ENCODE measurements at regions not wholly inside any gene's neighbourhood (a gene's known extent, or its start where the extent isn't known, plus 50 kb on each side); places are given as distances from the start of the nearest gene placed in this dataset.

DNA sequence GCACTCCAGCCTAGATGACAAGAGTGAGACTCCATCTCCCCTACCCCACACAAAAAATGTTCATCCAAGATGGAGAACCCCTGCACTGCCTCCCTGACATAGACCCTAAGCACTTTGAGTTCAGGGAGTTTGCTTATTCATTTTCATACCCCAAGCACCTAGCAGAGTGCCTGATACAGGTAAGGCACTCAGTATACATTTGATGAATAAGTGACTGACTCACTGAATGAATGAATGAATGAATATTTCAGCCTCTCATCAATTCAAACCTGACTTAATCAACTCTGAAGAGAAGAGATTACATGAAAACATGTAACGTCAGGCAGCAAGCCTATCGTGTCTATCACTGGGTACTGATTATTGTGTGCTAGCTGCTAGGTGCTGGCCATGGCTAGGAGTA is 121.3 kb upstream of the GADD45A start:
- DNase-seq = no peak

DNA sequence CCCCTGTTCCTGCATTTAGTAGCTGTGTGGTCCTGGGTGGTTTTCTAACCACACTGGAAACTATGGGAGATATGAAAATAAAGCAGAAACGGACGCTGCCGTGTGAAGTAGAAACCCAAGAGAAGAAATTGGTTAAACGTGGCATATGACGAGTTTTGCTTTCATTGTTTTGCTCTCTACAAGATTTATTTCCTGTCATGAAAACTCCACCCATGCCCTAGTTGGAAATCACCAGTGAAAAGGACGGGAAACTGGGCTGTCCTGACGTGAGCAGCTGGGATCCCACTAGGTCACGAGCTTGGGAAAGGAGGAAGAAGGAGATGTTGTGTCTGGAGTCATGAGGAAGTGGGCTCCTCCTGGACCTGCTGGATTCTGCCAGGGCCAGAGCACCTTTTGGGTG is 120.8 kb upstream of the GADD45A start:
- no peak for DNase-seq

DNA sequence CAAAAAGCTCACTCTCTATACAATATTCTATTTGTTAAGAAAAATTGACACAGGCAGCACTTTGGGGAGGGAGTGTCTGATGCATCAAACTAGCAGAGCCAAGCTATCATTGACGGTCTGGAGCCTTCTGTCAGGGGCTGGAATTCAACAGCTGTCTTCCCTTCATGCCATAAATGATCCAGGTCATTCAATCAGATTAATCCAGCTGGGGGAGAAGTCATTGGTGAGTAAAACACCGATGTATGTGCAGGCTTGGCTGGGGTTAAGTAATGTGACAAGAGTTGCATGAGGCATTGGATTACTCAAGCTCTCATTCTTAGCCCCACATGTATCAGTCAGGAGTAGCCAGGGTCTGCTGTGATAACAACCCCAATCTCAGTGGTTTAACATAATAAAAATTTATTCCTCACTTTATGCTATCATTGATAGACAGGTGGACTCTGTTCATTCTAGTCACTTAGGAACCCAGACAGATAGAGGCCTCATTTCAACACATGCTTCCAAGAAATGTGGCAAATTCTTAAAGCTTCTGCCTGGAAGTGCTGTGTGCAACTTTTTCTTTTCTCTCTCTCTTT is 118.1 kb upstream of the GADD45A start:
- no peak for DNase-seq

DNA sequence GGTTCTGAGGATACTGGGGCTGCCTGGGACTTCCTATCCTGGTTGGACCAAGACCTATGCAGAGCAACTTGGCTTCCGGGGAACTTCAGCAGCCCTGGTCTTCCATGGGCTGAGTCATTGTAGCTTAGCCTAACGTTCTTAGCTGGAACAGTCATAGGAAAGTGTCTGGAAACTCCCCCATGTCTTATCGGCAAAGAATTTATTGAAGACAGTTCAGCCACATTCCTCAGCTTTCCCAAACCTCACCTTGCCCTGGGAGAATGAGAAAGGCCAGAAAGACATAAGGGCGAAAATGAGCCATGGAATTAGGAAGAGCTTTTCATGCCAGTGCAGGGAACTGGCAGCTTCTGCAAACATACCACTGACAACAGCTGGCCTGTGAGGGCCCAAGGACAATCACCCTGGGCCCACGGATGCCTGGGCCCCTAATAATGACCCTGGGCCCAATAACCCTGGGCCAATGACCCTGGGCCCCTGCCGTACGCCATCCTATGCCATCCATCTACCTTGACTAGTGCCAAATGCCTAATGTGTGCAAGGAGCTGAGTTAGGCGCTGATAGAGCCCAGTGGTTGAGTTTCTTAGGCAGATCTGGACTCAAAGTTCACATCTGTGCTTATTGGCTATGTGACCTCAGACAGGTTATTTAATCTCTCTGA is 114.4 kb upstream of the GADD45A start:
- no peak for DNase-seq

DNA sequence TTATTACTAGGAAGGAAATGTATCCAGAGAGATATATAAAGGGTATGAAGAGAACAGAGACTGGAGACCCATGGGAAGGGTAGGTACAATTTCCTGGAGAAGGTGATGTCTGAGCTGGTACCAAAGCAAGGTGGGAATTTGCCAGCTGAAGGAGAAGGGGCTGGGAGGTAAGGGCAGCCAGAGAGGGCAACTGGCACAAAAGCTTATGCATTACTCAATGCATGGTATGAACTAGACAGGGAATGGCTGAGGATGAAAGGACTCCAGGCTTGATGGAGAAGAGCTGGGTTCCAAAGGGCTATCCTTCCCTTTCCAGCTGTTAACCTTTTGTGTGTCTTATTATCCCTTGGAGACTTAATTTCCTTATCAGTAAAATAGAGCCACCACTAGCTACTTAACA is 113.6 kb upstream of the GADD45A start:
- no peak for DNase-seq

DNA sequence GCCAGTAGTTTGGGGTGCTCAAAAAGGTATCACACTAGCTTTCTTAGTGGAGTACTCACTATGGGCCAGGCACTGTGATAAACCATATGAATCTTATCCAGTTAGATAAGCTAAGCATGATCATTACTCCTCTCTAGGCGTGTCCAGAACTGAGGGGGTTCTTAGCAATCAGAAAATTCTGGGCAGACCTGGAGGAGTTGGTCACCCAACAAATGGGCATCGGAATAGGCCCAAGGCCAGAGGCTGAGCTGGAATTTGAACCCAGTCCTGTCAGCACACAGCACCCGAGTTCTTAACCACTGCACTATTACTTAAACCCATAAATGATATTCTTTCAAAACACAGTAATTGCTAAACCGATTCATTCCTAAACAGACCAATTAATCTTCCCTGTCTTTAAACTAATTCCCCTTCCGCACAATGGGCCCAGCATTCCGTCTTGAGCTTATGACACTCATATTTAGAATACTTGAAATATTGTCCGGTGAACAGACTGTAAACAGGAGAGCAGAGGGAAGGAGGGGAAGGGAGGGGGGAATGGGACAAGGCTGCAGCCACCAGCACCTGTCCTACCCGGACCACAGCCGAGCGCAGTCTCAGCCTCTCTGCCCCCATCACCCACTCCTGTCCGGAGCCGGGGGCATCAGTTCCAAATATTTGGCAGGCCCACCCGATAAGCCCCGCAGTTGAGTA is 113.0 kb upstream of the GADD45A start:
- DNase-seq = no peak

DNA sequence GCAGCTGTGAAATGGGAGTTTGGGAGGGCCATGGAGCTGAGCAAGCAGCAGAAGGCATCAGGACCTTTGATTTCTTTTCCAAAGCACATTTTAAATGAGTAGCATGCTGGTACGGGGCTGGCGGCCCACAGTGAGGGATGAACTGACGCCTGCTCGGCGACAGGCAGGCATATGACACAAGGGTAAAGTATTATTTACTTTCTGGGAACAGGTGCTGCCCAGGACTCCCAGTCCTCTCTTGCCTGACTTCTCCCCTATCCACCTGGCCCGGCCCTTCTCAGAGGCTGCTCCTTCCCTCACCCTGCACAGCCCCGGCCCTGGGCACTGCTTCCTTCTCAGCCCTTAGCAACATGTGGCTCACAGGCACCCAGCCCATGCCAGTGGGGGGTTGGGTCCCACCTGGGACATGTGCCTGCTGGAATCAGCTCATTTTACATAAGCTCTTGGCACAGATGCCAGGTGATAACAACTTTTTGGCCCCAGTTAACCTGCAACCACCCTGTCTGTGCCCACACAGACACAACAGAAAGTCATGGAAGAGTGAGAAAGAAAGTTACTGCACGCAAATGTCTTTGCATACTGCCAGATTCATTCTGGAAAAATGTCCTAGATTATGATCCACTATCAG is 112.3 kb upstream of the GADD45A start:
- DNase-seq = no peak

DNA sequence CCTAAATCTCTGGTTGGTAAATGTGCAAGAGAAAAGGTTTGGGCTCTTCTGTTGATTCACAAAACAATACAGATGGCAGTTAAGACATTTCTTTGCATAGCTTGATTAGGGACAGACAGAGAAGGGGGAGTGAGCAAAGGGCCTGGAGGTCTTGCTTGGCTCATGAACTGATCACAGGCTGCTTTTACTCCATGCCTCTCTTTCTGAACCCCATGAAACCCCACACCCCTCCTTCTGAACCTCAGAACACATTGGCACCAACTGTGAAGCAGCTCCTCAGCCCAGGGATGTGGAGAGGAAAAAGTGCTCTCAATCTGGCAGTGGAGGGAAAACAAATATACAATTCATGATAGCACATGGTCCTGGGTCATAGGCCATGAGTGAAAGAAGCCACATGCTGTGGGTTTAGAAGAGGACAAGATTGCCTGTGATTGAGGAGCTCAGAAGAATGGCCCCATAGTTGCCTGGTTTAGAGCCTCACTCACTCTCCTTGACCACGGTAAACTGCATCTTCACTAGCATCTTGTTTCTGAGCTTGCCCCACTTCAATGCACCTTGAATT is 111.6 kb upstream of the GADD45A start:
- no peak for DNase-seq

DNA sequence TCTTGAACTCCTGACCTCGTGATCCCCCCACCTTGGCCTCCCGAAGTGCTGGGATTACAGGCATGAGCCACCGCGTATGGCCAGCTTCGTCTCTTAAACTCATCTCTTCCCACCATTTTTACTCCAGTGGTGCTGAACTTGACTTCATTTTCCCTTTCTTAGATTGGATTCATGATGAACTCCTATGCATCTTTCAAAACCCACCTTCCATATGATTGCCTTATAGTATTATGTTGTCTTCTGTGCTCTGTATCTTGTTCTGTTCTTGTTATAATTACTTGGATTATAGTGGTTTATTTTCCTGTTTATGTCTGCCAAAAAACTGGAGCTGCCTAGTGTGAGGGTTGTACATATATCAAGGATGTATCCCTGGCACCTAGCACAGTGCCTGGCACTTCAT is 110.8 kb upstream of the GADD45A start:
- no peak for DNase-seq

DNA sequence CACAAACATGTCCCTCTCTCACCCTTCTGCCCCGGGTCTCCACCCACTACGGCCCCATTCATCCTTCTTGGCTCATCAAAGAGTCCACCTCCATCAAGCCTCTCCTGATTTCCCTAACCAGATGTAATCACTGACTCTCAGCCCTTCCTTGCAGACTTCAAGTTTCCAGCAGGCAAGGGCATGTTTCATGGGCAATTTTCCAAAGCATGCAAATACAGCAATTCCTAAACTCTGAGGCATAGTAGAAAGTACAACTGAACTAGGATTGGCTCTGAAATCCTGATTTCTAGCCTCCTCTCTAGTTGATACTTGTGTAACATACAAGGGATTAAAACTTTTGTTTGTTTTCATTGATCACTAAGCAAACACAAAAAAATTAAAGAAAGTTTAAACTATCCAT is 109.1 kb upstream of the GADD45A start:
- no peak for DNase-seq

DNA sequence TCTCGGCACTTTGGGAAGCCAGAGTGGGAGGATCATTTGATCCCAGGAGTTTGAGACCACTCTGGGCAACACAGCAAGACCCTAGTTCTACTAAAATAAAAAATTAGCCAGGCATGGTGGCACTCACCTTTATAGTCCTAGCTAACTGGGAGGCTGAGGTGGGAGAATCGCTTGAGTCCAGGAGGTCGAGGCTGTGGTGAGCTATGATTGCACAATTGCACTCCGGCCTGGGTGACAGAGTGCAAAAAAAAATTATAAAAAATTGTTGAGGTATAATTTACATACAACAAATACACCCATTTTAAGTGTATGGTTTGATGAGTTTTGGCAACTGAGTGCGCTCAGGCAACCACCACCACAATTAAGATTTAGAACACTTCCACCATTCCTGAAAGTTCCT is 108.5 kb upstream of the GADD45A start:
- no peak for DNase-seq

DNA sequence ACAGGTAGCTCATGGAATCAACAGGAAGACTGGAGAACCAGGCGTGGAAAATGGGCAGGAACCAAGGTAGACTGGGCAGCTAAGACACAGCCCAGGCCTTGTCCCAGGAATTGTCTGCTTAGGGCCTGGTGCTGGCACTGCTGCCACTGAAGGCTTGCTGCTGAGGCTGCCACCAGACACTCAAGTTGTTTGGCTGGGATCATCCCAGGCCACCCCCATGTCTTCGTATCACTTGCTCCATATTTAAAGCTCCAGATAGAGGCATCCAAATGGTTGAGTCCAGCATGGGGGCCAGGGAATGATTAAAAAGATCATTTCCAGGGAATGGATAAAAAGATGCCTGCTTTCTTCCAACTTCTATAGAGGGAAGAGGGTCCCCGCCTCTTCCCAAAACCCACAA is 107.4 kb upstream of the GADD45A start:
- DNase-seq = no peak

DNA sequence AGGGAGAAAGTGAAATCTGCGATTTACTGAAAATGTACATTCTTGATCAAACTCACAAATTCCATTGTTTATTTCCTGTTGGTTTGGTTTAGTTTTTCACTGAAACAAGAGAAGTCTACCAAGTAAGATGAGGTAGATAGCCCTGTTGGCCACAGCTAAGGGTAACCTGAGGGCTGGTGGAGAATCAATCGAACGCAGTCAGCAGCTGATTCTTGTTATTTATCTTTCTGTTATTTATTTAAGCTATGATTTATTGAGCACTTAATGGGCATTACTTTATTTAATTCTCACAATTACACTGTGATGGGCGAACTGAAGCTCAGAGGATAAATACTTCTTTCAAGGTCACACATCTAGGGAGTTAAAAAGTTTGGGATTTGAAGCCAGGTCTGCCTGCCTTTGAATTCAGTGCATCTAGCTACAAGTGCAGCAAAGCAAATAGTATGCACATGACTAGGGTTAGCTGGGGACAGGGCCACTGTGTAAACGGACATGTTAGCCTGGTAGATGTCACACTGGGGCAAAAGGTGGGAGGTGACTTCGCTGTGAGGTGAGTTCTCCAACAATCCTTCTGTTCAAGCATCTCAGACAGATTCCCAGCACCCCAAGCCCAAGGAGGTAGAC is 106.5 kb upstream of the GADD45A start:
- no peak for DNase-seq

DNA sequence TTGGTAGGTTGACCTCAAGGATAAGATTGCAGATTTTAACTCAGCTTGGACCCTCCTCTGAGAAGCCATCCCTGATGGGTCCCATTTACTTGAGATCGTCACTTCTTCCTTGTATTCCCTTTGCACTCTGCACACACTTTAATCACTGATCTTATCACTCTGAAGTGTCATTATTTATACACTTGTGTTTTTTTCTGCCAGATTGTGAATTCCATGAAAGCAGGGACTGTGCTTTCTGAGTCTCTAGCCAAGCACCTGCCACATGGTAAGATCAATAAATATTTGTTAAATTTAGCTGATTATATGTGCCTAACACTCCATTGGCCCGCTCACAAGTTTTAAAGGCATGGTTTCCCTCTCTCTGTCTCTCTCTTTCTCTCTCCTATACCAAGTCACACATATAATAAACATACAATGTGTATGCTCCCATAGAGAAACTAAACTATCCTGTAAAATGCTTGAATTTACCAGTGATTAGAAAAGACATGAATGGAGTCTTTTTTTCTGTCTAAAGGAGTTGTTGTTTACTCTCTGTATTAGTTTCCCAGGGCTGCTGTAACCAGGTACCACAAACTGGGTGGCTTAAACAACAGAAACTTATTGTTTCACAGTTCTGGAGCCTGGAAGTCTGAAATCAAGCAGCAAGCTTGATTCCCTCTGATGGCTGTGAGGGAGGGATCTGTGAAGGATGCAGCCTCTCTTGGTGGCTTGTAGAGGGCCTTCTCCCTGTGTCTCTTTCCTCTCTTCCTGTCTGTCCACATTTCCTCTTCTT is 105.2 kb upstream of the GADD45A start:
- no peak for DNase-seq

DNA sequence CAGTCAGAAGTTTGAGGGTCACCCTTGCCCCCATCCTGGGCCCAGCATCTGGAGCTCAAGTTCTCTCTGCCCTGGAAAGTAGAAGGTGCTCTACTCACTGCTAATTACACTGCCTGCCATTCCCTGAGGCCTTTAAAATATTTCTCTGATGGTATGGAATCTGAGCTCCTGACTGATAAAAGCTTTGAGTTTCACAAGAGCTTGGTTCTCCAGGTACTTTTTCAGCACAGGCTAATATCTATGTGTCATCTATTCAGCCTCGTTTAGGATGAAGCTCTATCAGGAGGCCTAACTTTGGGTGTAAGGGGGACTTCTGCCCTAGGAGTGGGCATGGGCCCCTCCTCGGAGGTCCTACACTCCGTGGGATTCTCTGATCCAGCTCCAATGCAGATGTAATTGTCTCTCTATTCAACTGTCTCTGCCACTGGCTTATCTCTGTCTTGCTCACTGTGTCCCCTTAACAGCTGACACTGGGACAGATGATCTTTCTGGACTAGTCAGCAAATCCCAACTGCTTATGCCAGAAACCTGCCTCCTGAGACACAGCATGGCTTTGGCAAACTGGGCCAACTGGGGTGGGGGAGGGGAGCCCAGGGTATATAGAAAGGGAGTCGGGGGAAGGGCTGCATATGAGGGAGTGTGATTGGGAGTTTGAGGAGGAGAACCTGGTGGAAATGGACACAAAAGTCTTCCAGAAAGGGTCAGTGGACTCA is 104.2 kb upstream of the GADD45A start:
- no peak for DNase-seq

DNA sequence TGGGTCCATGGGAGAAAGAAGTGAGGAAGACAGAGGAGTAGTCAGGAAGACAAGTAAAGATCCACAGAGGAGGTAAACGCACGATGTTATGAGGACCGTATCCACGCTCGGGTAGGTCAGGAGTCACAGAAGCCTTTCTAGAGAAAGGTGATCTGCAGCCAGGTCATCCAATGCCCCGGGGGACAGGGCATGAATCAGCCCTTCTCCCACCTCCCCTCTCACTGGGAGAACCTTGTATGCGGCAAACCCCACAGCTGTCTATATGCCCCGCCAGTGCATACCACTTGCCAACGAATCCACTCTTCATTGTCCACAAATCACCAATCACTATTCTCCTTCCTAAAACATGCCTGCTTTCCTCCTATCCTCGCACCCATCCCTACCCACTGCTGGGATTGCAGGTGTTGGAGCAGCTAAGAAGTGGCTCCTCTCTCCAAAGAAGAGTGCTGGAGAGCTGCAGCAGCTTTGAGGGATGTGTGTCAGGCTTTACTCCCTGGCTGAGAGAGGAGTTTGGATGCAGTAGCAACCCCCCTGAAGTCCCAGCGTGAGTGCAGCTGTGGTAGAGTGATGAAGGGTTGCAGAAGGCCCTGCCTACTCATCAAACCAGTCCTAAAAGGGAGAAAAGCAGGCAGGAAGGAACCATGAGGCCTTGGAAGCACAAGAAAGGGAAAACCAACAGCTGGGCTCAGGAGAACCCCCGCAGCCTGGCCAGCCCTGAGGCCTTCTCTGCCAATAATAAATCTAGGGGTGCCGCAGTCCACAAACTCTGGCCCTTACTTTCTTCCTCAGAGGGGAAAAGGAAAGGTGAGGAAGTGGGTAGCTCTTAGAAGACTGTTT is 102.2 kb upstream of the GADD45A start:
- no peak for DNase-seq

DNA sequence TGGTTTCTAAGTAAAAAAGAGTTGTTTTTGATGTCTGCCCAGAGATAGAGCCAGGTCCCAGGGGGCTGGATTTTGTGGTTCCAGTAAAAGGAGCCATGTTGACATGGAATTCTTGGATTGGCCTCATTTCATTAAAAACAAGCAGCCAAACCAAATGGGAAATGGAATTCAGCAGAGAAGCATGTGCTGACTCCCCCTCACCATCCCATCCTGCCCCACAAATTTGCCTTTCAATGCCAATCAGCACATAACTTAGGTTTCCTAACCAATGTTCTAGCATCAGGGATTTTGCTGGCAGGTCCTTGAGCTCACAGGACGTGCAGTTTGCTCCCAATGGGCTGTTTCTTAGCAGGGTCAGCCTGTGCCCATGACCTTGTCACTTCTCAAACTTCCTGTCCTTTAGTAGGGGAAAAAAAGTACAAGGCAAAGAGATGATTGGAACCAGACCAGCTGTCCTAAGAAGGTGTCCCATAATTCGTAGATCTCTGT is 101.5 kb upstream of the GADD45A start:
- no peak for DNase-seq

DNA sequence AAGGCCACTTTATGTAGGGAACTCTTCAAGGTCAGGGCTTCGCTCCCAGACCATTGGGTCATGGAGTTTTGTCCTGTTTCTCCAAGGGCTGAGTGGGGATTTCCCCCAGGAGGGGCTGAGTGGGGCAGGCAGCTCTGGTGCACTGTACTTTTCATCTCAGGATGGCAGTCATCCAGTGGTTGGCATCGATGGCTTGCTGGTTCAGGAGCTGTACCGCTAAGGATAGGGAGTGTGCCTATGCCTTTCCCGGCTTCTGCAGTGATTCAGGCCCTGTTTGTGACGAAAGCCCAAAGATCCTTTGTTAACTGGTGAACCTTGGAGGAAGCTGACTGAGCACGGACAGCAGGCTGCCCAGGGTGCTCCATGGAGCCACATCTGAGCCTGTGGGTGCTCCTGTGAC is 100.1 kb upstream of the GADD45A start:
- DNase-seq = no peak

DNA sequence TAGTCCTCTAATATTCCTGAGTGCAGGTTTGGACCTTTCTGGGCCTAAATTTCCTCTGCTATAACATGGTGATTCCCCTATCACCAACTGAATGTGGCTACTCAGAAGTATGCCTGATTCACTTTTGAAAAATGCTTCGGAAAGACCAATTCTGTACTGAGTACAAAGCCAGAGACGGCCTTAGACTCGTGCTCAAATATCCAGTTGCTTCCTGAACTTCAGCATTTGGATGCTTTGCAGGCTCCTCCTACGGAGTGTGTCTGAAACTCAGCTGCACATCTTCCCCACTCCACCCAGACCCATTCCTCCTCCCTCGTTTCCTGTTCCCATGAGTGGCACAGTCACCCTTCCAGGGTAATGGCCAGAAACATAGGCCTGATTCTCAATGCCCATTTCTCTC is 98.4 kb upstream of the GADD45A start:
- no peak for DNase-seq

DNA sequence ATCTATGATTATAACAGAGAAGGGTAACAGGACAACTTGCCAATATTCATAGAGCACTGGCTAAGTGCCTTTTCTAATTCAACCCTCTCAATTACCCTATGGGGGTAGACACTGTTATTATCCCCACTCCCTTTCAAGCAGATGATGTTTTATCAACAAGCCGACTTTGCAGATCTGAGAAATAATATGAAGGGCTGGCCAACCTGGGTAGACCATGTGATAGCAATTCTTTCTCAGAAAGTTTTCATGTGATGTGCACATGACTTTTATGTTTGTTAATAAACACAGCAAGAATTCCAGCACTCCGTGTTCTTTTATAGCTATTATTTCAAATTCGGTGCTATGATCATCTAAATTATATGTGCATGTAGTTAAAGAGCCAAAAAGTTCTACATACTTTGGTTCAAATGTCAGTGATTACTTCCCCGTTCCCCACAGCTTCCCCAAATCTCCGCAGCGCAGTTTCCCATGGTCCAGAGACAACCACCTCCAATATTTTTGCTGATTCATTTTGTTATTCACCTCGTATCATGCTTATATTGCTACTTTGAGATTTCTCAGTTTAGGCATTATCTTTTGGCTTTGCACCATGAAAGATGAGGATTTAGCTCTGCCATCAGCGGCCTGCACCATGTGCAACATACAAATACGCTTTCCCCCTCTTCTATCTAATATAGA is 96.7 kb upstream of the GADD45A start:
- DNase-seq = no peak
